ENCODE measurements at regions not wholly inside any gene's neighbourhood (a gene's known extent, or its start where the extent isn't known, plus 50 kb on each side); places are given as distances from the start of the nearest gene placed in this dataset. TPM values are rescaled to one million over a fixed set of nuclear protein-coding genes. Genes with fewer than 3 reads are reported as not detected.
"Not testable (repeated sequence)": the region's sequence is repeated elsewhere in the genome, so short reads cannot be mapped to it uniquely, and the experiment has no call there.

DNA sequence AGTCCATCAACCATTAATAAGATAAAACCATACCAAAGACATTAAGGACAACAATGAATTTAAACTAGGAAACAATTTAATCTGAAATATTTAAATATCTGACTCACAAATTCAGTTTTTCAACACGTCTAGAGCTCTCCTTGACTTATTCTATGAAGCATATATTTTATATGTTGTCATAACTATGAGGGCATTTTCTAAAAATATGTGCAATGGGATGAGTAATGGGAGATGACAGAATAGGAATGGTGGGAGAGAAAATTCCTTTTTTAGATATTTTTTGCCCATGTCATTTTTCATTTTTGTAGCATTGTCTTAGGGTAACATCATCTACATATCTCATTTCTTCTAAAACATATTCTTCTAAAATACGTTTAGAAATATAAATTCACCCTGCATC lies 79.2 kb upstream of the CDH2 start:
- no peaks in the 10 kb centered on the region for H3K9me3 ChIP-seq (ENCODE audit: low read depth)
- no peaks in the 10 kb centered on the region for H3K27me3 ChIP-seq
- no peaks in the 10 kb centered on the region for H4K20me1 ChIP-seq (ENCODE audit: insufficient read depth, poor library complexity, severe bottlenecking)
- H3K4me1 ChIP-seq (ENCODE audit: insufficient read depth), result no peaks in the 10 kb centered on the region
- H3K4me3 ChIP-seq, result no peak overlapping the region
- no peak overlapping the region for H3K27ac ChIP-seq
- TF ChIP-seq, protein P1, sequence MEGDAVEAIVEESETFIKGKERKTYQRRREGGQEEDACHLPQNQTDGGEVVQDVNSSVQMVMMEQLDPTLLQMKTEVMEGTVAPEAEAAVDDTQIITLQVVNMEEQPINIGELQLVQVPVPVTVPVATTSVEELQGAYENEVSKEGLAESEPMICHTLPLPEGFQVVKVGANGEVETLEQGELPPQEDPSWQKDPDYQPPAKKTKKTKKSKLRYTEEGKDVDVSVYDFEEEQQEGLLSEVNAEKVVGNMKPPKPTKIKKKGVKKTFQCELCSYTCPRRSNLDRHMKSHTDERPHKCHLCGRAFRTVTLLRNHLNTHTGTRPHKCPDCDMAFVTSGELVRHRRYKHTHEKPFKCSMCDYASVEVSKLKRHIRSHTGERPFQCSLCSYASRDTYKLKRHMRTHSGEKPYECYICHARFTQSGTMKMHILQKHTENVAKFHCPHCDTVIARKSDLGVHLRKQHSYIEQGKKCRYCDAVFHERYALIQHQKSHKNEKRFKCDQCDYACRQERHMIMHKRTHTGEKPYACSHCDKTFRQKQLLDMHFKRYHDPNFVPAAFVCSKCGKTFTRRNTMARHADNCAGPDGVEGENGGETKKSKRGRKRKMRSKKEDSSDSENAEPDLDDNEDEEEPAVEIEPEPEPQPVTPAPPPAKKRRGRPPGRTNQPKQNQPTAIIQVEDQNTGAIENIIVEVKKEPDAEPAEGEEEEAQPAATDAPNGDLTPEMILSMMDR (IDR thresholded peaks at IDR 0.05; ENCODE audit: poor library complexity), result no peak
- TF ChIP-seq EZH2phosphoT487 (IDR thresholded peaks at IDR 0.05; ENCODE audit: low read depth, severe bottlenecking, unreplicated experiment) (no peak), EZH2 (IDR thresholded peaks at IDR 0.05; ENCODE audit: borderline replicate concordance) (no peak)
- H3K36me3 ChIP-seq (replicated peaks; ENCODE audit: insufficient read depth, low read depth), result no peaks in the 10 kb centered on the region
- H3K9me2 ChIP-seq (replicated peaks; ENCODE audit: insufficient read depth), result no peaks in the 10 kb centered on the region
- H3K4me2 ChIP-seq, result no peak overlapping the region
- WGBS (ENCODE audit: low lambda C conversion rate, missing lambda C conversion rate), result 80% methylated on average over 2 of the region's 2 CpGs
- H2AFZ ChIP-seq, result no peak overlapping the region
- H3K79me2 ChIP-seq, result no peaks in the 10 kb centered on the region
- DNase-seq (ENCODE audit: low spot score), result no peak

DNA sequence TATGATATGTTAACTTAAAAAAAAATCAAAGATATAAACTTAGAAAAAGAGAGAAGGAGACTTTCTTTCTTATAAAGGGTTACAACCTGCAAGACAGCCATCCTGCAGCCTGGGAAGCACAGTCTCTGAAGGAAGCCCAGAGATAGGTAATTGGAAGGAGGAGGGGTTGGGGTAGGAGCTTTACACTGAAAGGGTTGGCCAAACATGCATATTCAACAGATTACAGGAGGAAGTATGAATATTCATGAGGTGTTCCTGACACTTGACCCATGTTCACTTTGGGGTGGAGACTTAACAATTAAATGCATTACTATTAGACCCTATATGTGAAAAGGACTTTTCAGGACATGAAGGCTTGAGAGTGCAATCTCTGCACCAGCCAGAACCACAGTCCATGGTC lies 71.7 kb upstream of the CDH2 start:
- TF ChIP-seq EZH2 (IDR thresholded peaks at IDR 0.05; ENCODE audit: borderline replicate concordance) (no peak), EZH2phosphoT487 (IDR thresholded peaks at IDR 0.05; ENCODE audit: low read depth, severe bottlenecking, unreplicated experiment) (no peak)
- TF ChIP-seq, protein P1 (IDR thresholded peaks at IDR 0.05; ENCODE audit: poor library complexity), result no peak
- Histone ChIP-seq H3K79me2 (no peaks in the 10 kb centered on the region), H2AFZ (no peak overlapping the region), H3K36me3 (replicated peaks; ENCODE audit: insufficient read depth, low read depth) (no peaks in the 10 kb centered on the region), H4K20me1 (ENCODE audit: insufficient read depth, poor library complexity, severe bottlenecking) (no peaks in the 10 kb centered on the region), H3K4me1 (ENCODE audit: insufficient read depth) (no peaks in the 10 kb centered on the region), H3K27ac (no peak overlapping the region), H3K9me2 (replicated peaks; ENCODE audit: insufficient read depth) (no peaks in the 10 kb centered on the region), H3K27me3 (no peaks in the 10 kb centered on the region), H3K4me2 (no peak overlapping the region), H3K9me3 (ENCODE audit: low read depth) (no peaks in the 10 kb centered on the region), H3K4me3 (no peak overlapping the region)
- no peak for DNase-seq (ENCODE audit: low spot score)

DNA sequence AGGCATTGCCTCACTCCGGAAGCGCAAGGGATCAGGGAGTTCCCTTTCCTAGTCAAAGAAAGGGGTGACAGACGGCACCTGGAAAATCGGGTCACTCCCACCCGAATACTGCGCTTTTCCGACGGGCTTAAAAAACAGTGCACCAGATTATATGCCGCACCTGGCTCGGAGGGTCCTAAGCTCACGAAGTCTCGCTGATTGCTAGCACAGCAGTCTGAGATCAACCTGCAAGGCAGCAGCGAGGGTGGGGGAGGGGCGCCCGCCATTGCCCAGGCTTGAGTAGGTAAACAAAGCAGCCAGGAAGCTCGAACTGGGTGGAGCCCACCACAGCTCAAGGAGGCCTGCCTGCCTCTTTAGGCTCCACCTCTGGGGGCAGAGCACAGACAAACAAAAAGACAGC lies 63.7 kb upstream of the CDH2 start:
- not testable (repeated sequence) for H2AFZ ChIP-seq; H3K4me3 ChIP-seq; H3K36me3 ChIP-seq (replicated peaks; ENCODE audit: insufficient read depth, low read depth); H3K27ac ChIP-seq; H3K27me3 ChIP-seq; DNase-seq (ENCODE audit: low spot score); H4K20me1 ChIP-seq (ENCODE audit: insufficient read depth, poor library complexity, severe bottlenecking); H3K79me2 ChIP-seq; H3K9me2 ChIP-seq (replicated peaks; ENCODE audit: insufficient read depth); H3K9me3 ChIP-seq (ENCODE audit: low read depth); H3K4me1 ChIP-seq (ENCODE audit: insufficient read depth); H3K4me2 ChIP-seq
- WGBS (ENCODE audit: low lambda C conversion rate, missing lambda C conversion rate), result 81% methylated on average over 14 of the region's 16 CpGs

DNA sequence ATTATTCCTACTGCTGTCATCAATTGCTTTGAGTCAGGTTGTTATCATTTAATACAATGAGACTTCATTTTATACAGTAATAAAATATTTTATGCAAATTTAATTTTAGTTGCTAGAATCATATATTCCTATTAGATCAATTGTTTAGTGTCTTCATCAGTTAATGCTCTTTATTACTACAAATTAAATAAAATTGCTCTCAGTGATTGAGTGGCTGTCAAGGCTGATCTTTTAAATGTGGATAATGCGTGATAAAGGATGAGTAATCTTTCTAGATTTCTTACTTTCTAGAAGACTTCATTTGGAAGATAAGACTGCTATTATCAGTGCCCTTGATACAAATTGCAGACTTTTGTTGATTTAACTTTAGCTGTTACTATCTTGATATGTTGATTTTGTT lies 59.6 kb upstream of the CDH2 start:
- Histone ChIP-seq H3K4me1 (ENCODE audit: insufficient read depth) (no peaks in the 10 kb centered on the region), H3K4me2 (no peak overlapping the region), H2AFZ (no peak overlapping the region), H3K9me3 (ENCODE audit: low read depth) (no peaks in the 10 kb centered on the region), H3K9me2 (replicated peaks; ENCODE audit: insufficient read depth) (no peaks in the 10 kb centered on the region), H3K27ac (no peak overlapping the region), H3K27me3 (no peaks in the 10 kb centered on the region), H3K36me3 (replicated peaks; ENCODE audit: insufficient read depth, low read depth) (no peaks in the 10 kb centered on the region), H3K4me3 (no peak overlapping the region), H4K20me1 (ENCODE audit: insufficient read depth, poor library complexity, severe bottlenecking) (no peaks in the 10 kb centered on the region), H3K79me2 (no peaks in the 10 kb centered on the region)
- TF ChIP-seq EZH2 (IDR thresholded peaks at IDR 0.05; ENCODE audit: borderline replicate concordance), result no peak
- TF ChIP-seq EZH2phosphoT487 (IDR thresholded peaks at IDR 0.05; ENCODE audit: low read depth, severe bottlenecking, unreplicated experiment), result no peak
- no peak for DNase-seq (ENCODE audit: low spot score)
- WGBS (ENCODE audit: low lambda C conversion rate, missing lambda C conversion rate), result 92% methylated on average over 1 of the region's 1 CpG

MicroRNA genes in the stretch of these regions (microRNA counts, 767-probe panel; counts per million panel counts)
- microRNA hsa-miR-302f, result not detected

Small RNA genes in the stretch of these regions (microRNA-seq; reads per million reads assigned to microRNA genes)
- not detected for gene MIR302F

Small RNA genes in the stretch of these regions (small RNA-seq; reads per million reads assigned to genes)
- gene AC023932.1, result not detected
- gene AC105245.1, result not detected
- not detected for gene RNU6-408P

Data from hepatocyte (in vitro differentiated cells).